ENCODE measurements at regions not wholly inside any gene's neighbourhood (a gene's known extent, or its start where the extent isn't known, plus 50 kb on each side); places are given as distances from the start of the nearest gene placed in this dataset.

DNA sequence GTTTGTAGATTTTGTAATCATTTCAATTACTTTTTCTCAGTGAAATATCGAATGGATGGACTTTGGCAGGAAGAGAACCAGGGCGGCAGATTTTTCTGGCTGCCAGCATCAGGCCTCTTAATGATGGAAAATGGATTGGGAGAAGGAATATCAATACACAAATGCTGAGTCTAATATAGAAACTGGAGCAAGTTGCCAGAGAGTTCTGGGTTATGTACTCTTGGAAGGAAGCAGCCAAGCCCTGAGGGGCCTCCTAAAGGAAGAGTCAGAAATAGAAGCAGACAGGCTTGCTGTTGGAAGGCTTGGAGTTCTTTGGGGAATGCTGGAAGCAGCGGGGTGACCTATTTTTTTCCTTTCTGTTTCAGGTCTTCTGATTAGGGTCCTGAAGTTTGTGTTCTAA is 428.6 kb downstream of the DMAC1 start:
- no peak for DNase-seq (ENCODE audit: low read depth in 1 of 2, low spot score in 1 of 2)
- no peak overlapping the region for H3K27ac ChIP-seq (replicated peaks)
- TF ChIP-seq GABPA (IDR thresholded peaks at IDR 0.05; ENCODE audit: low read depth) (no peak), POLR2AphosphoS5 (IDR thresholded peaks at IDR 0.05; ENCODE audit: low read depth) (no peak), REST (IDR thresholded peaks at IDR 0.05; ENCODE audit: insufficient replicate concordance, low read depth) (no peak), SPI1 (IDR thresholded peaks at IDR 0.05; ENCODE audit: borderline replicate concordance, low read depth) (no peak)
- TF ChIP-seq, protein P1, sequence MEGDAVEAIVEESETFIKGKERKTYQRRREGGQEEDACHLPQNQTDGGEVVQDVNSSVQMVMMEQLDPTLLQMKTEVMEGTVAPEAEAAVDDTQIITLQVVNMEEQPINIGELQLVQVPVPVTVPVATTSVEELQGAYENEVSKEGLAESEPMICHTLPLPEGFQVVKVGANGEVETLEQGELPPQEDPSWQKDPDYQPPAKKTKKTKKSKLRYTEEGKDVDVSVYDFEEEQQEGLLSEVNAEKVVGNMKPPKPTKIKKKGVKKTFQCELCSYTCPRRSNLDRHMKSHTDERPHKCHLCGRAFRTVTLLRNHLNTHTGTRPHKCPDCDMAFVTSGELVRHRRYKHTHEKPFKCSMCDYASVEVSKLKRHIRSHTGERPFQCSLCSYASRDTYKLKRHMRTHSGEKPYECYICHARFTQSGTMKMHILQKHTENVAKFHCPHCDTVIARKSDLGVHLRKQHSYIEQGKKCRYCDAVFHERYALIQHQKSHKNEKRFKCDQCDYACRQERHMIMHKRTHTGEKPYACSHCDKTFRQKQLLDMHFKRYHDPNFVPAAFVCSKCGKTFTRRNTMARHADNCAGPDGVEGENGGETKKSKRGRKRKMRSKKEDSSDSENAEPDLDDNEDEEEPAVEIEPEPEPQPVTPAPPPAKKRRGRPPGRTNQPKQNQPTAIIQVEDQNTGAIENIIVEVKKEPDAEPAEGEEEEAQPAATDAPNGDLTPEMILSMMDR (IDR thresholded peaks at IDR 0.05; ENCODE audit: insufficient read depth, low read length) = no peak
- H3K4me3 ChIP-seq (replicated peaks; ENCODE audit: insufficient read depth, low read length) = no peak overlapping the region
- no peaks in the 10 kb centered on the region for H3K27me3 ChIP-seq (ENCODE audit: insufficient read depth, poor library complexity, severe bottlenecking)

- DNase-seq (ENCODE audit: low read depth in 1 of 2, low spot score in 1 of 2) = no peak
- H3K4me3 ChIP-seq (replicated peaks; ENCODE audit: insufficient read depth, low read length) = no peak overlapping the region
- H3K27me3 ChIP-seq (ENCODE audit: insufficient read depth, poor library complexity, severe bottlenecking) = no peaks in the 10 kb centered on the region
- H3K27ac ChIP-seq (replicated peaks) = no peak overlapping the region
- TF ChIP-seq SPI1 (IDR thresholded peaks at IDR 0.05; ENCODE audit: borderline replicate concordance, low read depth) = no peak
- TF ChIP-seq POLR2AphosphoS5 (IDR thresholded peaks at IDR 0.05; ENCODE audit: low read depth) = no peak
- TF ChIP-seq, protein P1 (IDR thresholded peaks at IDR 0.05; ENCODE audit: insufficient read depth, low read length) = no peak
- no peak for TF ChIP-seq REST (IDR thresholded peaks at IDR 0.05; ENCODE audit: insufficient replicate concordance, low read depth)
- TF ChIP-seq GABPA (IDR thresholded peaks at IDR 0.05; ENCODE audit: low read depth) = no peak
Measured at GRCh38 chr9:7370381-7370780, 429.2 kb downstream of the DMAC1 start.

DNA sequence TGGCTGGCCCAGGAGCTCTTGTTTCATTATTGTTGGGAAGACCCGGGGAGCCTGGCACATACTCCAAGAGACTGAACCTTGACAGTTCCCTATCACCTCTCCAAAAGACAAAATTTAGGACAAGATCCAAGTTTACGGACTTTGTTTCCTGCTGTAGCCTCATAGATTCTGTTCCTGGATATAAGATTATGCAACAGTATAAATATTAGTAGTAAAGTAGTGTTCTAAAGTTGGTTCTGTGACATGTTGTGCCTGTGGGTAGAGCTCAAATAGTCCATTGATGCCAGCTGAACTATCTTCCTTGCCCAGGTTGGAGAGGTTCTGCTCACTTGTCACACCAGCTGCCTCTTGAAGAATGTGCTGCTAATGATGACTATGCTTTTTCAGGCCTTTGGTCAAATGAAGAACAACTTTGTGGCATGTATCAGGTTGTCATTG is 430.2 kb downstream of the DMAC1 start:
- Histone ChIP-seq H3K27ac (replicated peaks) (no peak overlapping the region), H3K4me3 (replicated peaks; ENCODE audit: insufficient read depth, low read length) (no peak overlapping the region), H3K27me3 (ENCODE audit: insufficient read depth, poor library complexity, severe bottlenecking) (no peaks in the 10 kb centered on the region)
- TF ChIP-seq SPI1 (IDR thresholded peaks at IDR 0.05; ENCODE audit: borderline replicate concordance, low read depth) (no peak), POLR2AphosphoS5 (IDR thresholded peaks at IDR 0.05; ENCODE audit: low read depth) (no peak), GABPA (IDR thresholded peaks at IDR 0.05; ENCODE audit: low read depth) (no peak), REST (IDR thresholded peaks at IDR 0.05; ENCODE audit: insufficient replicate concordance, low read depth) (no peak)
- TF ChIP-seq, protein P1 (IDR thresholded peaks at IDR 0.05; ENCODE audit: insufficient read depth, low read length) = no peak
- DNase-seq (ENCODE audit: low read depth in 1 of 2, low spot score in 1 of 2) = no peak

Measured in HL-60 (cell line).